Loucy (cell line): ENCODE measurements at regions not wholly inside any gene's neighbourhood (a gene's known extent, or its start where the extent isn't known, plus 50 kb on each side); places are given as distances from the start of the nearest gene placed in this dataset.

ENCODE experiments used
- H2AFZ ChIP-seq: fragments of 200-600 bp; sonication (generic); 2 replicates; pipeline ENCODE4 v1.6.0; 2016; ENCODE audit warnings: antibody characterized with exemption, mild to moderate bottlenecking, low read length, moderate library complexity
- H3F3A ChIP-seq: fragments of 200-600 bp; 2 replicates; pipeline ENCODE4 v1.6.0; 2016; ENCODE audit warnings: antibody characterized with exemption, low read depth, mild to moderate bottlenecking
- H3K27me3 ChIP-seq: fragments of 200-600 bp; sonication (generic); 2 replicates; pipeline ENCODE4 v1.6.1; 2014; ENCODE audit warnings: low read length, mild to moderate bottlenecking; ENCODE audit not compliant: insufficient read depth, poor library complexity, severe bottlenecking
- H3K36me3 ChIP-seq: fragments of 200-600 bp; sonication (generic); 2 replicates; pipeline ENCODE4 v1.6.1; 2016; ENCODE audit warnings: low read length; ENCODE audit not compliant: insufficient read depth
- H3K4me1 ChIP-seq: fragments of 200-600 bp; sonication (generic); 2 replicates; pipeline ENCODE4 v1.5.1; 2014; ENCODE audit warnings: low read length, mild to moderate bottlenecking; ENCODE audit not compliant: insufficient read depth, poor library complexity, severe bottlenecking
- H3K4me2 ChIP-seq: fragments of 200-600 bp; sonication (generic); 2 replicates; pipeline ENCODE4 v1.6.0; 2014; ENCODE audit warnings: antibody characterized with exemption, low read length, low read depth, mild to moderate bottlenecking; ENCODE audit not compliant: poor library complexity, severe bottlenecking
- H3K4me3 ChIP-seq: fragments of 200-600 bp; sonication (generic); 2 replicates; pipeline ENCODE4 v1.5.1; 2014; ENCODE audit warnings: low read length, mild to moderate bottlenecking, mixed read lengths; ENCODE audit not compliant: poor library complexity, severe bottlenecking
- H3K79me2 ChIP-seq: fragments of 200-600 bp; sonication (generic); 2 replicates; pipeline ENCODE4 v1.6.1; 2014; ENCODE audit warnings: low read length; ENCODE audit not compliant: insufficient read depth
- H3K9ac ChIP-seq: fragments of 200-600 bp; sonication (generic); 2 replicates; pipeline ENCODE4 v1.6.0; 2014; ENCODE audit warnings: mild to moderate bottlenecking, low read depth, low read length, moderate library complexity; ENCODE audit not compliant: poor library complexity, severe bottlenecking
- H3K9me2 ChIP-seq: fragments of 200-600 bp; sonication (generic); replicated peaks from 2 replicates; pipeline ENCODE4 v1.6.1; 2016; ENCODE audit warnings: low read depth, low read length, mixed read lengths
- H3K9me3 ChIP-seq: fragments of 200-600 bp; sonication (generic); 2 replicates; pipeline ENCODE4 v1.6.1; 2014; ENCODE audit warnings: mild to moderate bottlenecking, antibody characterized with exemption, low read length, low read depth; ENCODE audit not compliant: insufficient read depth
- H4K20me1 ChIP-seq: fragments of 200-600 bp; sonication (generic); 2 replicates; pipeline ENCODE4 v1.6.0; 2014; ENCODE audit warnings: antibody characterized with exemption, low read length, mild to moderate bottlenecking; ENCODE audit not compliant: insufficient read depth, poor library complexity, severe bottlenecking
- EZH2phosphoT487 ChIP-seq: fragments of 200-600 bp; IDR thresholded peaks from 2 replicates; pipeline ENCODE4 v1.6.1; 2018; ENCODE audit warnings: antibody characterized with exemption, mild to moderate bottlenecking, moderate library complexity, borderline replicate concordance
- TF ChIP-seq, protein P1 (sequence below): fragments of 200-600 bp; sonication (generic); conservative IDR thresholded peaks from 2 replicates; pipeline ENCODE4 v1.5.1; 2014; ENCODE audit warnings: mild to moderate bottlenecking, antibody characterized with exemption, low read length

- Histone ChIP-seq H4K20me1 (no peaks in the 10 kb centered on the region), H3K4me1 (no peaks in the 10 kb centered on the region), H3K4me3 (no peak overlapping the region), H3K9ac (no peak overlapping the region), H3K9me2 (no peaks in the 10 kb centered on the region), H3K27me3 (no peaks in the 10 kb centered on the region), H2AFZ (no peak overlapping the region), H3K9me3 (no peaks in the 10 kb centered on the region), H3K79me2 (no peaks in the 10 kb centered on the region), H3K4me2 (no peak overlapping the region), H3F3A (no peaks in the 10 kb centered on the region), H3K36me3 (no peaks in the 10 kb centered on the region)
- TF ChIP-seq, protein P1, sequence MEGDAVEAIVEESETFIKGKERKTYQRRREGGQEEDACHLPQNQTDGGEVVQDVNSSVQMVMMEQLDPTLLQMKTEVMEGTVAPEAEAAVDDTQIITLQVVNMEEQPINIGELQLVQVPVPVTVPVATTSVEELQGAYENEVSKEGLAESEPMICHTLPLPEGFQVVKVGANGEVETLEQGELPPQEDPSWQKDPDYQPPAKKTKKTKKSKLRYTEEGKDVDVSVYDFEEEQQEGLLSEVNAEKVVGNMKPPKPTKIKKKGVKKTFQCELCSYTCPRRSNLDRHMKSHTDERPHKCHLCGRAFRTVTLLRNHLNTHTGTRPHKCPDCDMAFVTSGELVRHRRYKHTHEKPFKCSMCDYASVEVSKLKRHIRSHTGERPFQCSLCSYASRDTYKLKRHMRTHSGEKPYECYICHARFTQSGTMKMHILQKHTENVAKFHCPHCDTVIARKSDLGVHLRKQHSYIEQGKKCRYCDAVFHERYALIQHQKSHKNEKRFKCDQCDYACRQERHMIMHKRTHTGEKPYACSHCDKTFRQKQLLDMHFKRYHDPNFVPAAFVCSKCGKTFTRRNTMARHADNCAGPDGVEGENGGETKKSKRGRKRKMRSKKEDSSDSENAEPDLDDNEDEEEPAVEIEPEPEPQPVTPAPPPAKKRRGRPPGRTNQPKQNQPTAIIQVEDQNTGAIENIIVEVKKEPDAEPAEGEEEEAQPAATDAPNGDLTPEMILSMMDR, result no peak
- no peak for TF ChIP-seq EZH2phosphoT487
Measured at GRCh38 chr3:8154617-8155016, 347.0 kb upstream of the LMCD1 start.

- Histone ChIP-seq H3F3A (no peaks in the 10 kb centered on the region), H4K20me1 (no peaks in the 10 kb centered on the region), H3K4me2 (no peak overlapping the region), H2AFZ (no peak overlapping the region), H3K79me2 (no peaks in the 10 kb centered on the region), H3K9me3 (no peaks in the 10 kb centered on the region), H3K27me3 (no peaks in the 10 kb centered on the region), H3K9me2 (no peaks in the 10 kb centered on the region), H3K4me3 (no peak overlapping the region), H3K4me1 (no peaks in the 10 kb centered on the region), H3K36me3 (no peaks in the 10 kb centered on the region), H3K9ac (no peak overlapping the region)
- TF ChIP-seq, protein P1, result no peak
- TF ChIP-seq EZH2phosphoT487, result no peak
Measured at GRCh38 chr3:8156138-8156537, 345.5 kb upstream of the LMCD1 start.

GRCh38 chr3:8156831-8157230 is 344.8 kb upstream of the LMCD1 start:
- Histone ChIP-seq H3F3A (no peaks in the 10 kb centered on the region), H3K36me3 (no peaks in the 10 kb centered on the region), H3K9me2 (no peaks in the 10 kb centered on the region), H3K9ac (no peak overlapping the region), H4K20me1 (no peaks in the 10 kb centered on the region), H3K4me3 (no peak overlapping the region), H3K9me3 (no peaks in the 10 kb centered on the region), H3K79me2 (no peaks in the 10 kb centered on the region), H3K27me3 (no peaks in the 10 kb centered on the region), H3K4me1 (no peaks in the 10 kb centered on the region), H2AFZ (no peak overlapping the region), H3K4me2 (no peak overlapping the region)
- TF ChIP-seq, protein P1, result no peak
- TF ChIP-seq EZH2phosphoT487, result no peak
